Glutamatergic neuron (in vitro differentiated cells): ENCODE measurements at regions not wholly inside any gene's neighbourhood (a gene's known extent, or its start where the extent isn't known, plus 50 kb on each side); places are given as distances from the start of the nearest gene placed in this dataset.

Experiments
- DNase-seq: peaks from one replicate; pipeline ENCODE4 v3.0.0; 2022
- H3K27ac Mint-ChIP-seq: one replicate; pipeline ENCODE4 v1.8.0; 2020; ENCODE audit warnings: mild to moderate bottlenecking, mixed read lengths, inconsistent platforms; ENCODE audit not compliant: unreplicated experiment
- H3K27me3 Mint-ChIP-seq: one replicate; pipeline ENCODE4 v1.8.0; 2020; ENCODE audit warnings: mild to moderate bottlenecking, moderate library complexity, mixed read lengths, inconsistent platforms; ENCODE audit not compliant: unreplicated experiment
- H3K36me3 Mint-ChIP-seq: one replicate; pipeline ENCODE4 v1.8.0; 2020; ENCODE audit warnings: mild to moderate bottlenecking, mixed read lengths, inconsistent platforms; ENCODE audit not compliant: unreplicated experiment
- H3K4me1 Mint-ChIP-seq: one replicate; pipeline ENCODE4 v1.8.0; 2020; ENCODE audit warnings: mild to moderate bottlenecking, low read depth, mixed read lengths, inconsistent platforms; ENCODE audit not compliant: unreplicated experiment
- H3K4me3 Mint-ChIP-seq: one replicate; pipeline ENCODE4 v1.8.0; 2020; ENCODE audit warnings: mild to moderate bottlenecking, mixed read lengths, inconsistent platforms; ENCODE audit not compliant: unreplicated experiment
- H3K9me3 Mint-ChIP-seq: one replicate; pipeline ENCODE4 v1.8.0; 2020; ENCODE audit warnings: mild to moderate bottlenecking, moderate library complexity, mixed read lengths, inconsistent platforms; ENCODE audit not compliant: unreplicated experiment
- TF ChIP-seq, protein P1 (sequence below): fragments of 200-600 bp; sonication (generic); IDR thresholded peaks from one replicate; pipeline ENCODE4 v1.5.0; 2021; ENCODE audit not compliant: partially characterized antibody, unreplicated experiment

DNA sequence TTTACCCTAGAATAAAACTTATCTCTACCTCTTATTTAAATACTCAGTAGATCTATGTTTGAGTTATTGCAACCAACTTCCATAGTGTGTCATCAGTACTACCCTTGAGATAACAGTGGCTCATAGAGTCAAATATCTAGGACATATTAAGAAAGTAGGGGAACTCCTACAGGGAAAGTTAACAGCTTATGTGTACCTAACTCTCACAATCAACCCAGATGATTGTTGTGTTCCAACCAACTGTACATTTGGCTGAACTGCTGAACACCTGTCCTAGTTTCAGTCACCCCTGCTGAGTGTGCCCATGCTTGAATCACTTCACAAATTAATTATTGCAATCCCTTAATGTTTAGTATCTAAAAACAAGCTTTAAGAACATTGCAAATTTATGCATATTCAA is 244.2 kb upstream of the GRID2 start:
- Mint-ChIP-seq H3K4me1 (no peaks in the 10 kb centered on the region), H3K27me3 (no peaks in the 10 kb centered on the region), H3K36me3 (no peaks in the 10 kb centered on the region), H3K9me3 (no peaks in the 10 kb centered on the region), H3K27ac (no peak overlapping the region), H3K4me3 (no peak overlapping the region)
- TF ChIP-seq, protein P1, sequence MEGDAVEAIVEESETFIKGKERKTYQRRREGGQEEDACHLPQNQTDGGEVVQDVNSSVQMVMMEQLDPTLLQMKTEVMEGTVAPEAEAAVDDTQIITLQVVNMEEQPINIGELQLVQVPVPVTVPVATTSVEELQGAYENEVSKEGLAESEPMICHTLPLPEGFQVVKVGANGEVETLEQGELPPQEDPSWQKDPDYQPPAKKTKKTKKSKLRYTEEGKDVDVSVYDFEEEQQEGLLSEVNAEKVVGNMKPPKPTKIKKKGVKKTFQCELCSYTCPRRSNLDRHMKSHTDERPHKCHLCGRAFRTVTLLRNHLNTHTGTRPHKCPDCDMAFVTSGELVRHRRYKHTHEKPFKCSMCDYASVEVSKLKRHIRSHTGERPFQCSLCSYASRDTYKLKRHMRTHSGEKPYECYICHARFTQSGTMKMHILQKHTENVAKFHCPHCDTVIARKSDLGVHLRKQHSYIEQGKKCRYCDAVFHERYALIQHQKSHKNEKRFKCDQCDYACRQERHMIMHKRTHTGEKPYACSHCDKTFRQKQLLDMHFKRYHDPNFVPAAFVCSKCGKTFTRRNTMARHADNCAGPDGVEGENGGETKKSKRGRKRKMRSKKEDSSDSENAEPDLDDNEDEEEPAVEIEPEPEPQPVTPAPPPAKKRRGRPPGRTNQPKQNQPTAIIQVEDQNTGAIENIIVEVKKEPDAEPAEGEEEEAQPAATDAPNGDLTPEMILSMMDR: no peak
- DNase-seq: no peak

DNA sequence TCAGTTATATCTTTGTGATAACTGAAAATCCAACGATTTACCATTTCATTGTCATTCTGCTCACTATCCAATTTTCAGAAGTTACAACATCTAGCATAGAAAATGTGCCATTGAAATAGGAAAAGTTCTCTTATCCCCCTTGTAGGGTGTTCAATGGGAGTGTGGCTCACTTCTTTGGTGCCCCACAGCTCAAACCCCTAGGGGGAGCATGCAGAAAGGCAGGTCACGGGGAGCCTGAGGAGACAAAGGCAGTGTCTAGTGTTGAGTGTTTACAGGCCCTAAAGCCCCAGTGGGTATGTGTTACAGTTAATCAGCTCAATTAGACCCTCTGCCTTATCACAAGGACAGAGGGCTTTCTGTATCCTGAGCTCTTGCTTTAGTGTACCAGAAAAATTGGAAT is 243.4 kb upstream of the GRID2 start:
- Mint-ChIP-seq H3K4me3 (no peak overlapping the region), H3K27me3 (no peaks in the 10 kb centered on the region), H3K9me3 (no peaks in the 10 kb centered on the region), H3K36me3 (no peaks in the 10 kb centered on the region), H3K4me1 (no peaks in the 10 kb centered on the region), H3K27ac (no peak overlapping the region)
- no peak for DNase-seq
- TF ChIP-seq, protein P1: no peak

- Mint-ChIP-seq H3K27ac (no peak overlapping the region), H3K36me3 (peaks cover 8% of the 10 kb centered on the region), H3K4me1 (no peaks in the 10 kb centered on the region), H3K27me3 (peaks cover 1% of the 10 kb centered on the region), H3K4me3 (no peak overlapping the region), H3K9me3 (peaks cover 2% of the 10 kb centered on the region)
- TF ChIP-seq, protein P1: no peak
- no peak for DNase-seq
Observed at GRCh38 chr4:92064574-92064973, 239.2 kb upstream of the GRID2 start.

DNA sequence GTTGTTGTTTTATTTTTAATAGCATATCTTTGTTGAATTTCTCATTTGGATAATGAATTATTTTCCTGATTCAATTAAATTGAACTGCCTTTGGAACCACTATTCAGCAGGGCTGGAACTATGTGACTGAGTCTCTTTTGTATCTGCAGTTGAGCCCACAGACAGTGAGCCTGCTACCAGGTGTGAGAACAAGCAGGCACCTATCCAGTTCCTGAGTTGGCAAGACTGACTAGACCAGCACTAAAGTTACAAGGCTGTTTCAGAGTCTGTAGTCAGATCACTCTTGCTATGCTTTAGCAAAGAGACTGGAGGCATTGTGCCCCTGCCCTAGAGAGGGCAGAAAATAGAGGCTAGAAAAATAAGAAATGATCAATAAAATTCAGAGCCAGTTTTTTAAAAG is 237.3 kb upstream of the GRID2 start:
- Mint-ChIP-seq H3K4me3 (no peak overlapping the region), H3K4me1 (no peaks in the 10 kb centered on the region), H3K9me3 (peaks cover 7% of the 10 kb centered on the region), H3K36me3 (peaks cover 19% of the 10 kb centered on the region), H3K27ac (no peak overlapping the region), H3K27me3 (peaks cover 1% of the 10 kb centered on the region)
- DNase-seq: no peak
- TF ChIP-seq, protein P1: no peak

- H3K9me3 Mint-ChIP-seq: peaks cover 14% of the 10 kb centered on the region
- no peak for DNase-seq
- H3K36me3 Mint-ChIP-seq: peaks cover 27% of the 10 kb centered on the region
- H3K4me1 Mint-ChIP-seq: no peaks in the 10 kb centered on the region
- no peak overlapping the region for H3K4me3 Mint-ChIP-seq
- no peak overlapping the region for H3K27ac Mint-ChIP-seq
- peaks cover 5% of the 10 kb centered on the region for H3K27me3 Mint-ChIP-seq
- TF ChIP-seq, protein P1: no peak
Observed at GRCh38 chr4:92071587-92071986, 232.2 kb upstream of the GRID2 start.
